Urinary bladder (tissue), 3 donors: ENCODE measurements at regions not wholly inside any gene's neighbourhood (a gene's known extent, or its start where the extent isn't known, plus 50 kb on each side); places are given as distances from the start of the nearest gene placed in this dataset.
"Not testable (repeated sequence)": the region's sequence is repeated elsewhere in the genome, so short reads cannot be mapped to it uniquely, and the experiment has no call there.

Experiments used
- DNase-seq: peaks from one replicate; pipeline ENCODE4 v3.0.0-alpha.2; 2015; ENCODE audit errors: extremely low spot score
- H3K27ac ChIP-seq: one replicate; pipeline ENCODE4 v1.5.1; 2013; ENCODE audit warnings: low read depth, mild to moderate bottlenecking, moderate library complexity
- H3K36me3 ChIP-seq: one replicate; pipeline ENCODE4 v1.6.1; 2013; ENCODE audit warnings: mild to moderate bottlenecking, moderate library complexity; ENCODE audit not compliant: insufficient read depth
- H3K4me1 ChIP-seq: one replicate; pipeline ENCODE4 v1.6.1; 2013; ENCODE audit warnings: mild to moderate bottlenecking, moderate library complexity; ENCODE audit not compliant: insufficient read depth
- H3K4me3 ChIP-seq: one replicate; pipeline ENCODE4 v1.5.1; 2013; ENCODE audit warnings: low read depth, low read length
- WGBS: extraction: QIAGEN DNeasy Blood & Tissue Kit; methylation state at CpG from one replicate; pipeline ENCODE4 v1.1.7; 2013; 5-methylcytosine and 5-hydroxymethylcytosine counted together
- donor health status: healthy with polysubstance abuse.
- donor health status: healthy.

- WGBS, result 57% methylated on average over 4 of the region's 4 CpGs
- DNase-seq, result no peak
- Histone ChIP-seq H3K27ac (no peak overlapping the region), H3K4me1 (no peaks in the 10 kb centered on the region), H3K36me3 (no peaks in the 10 kb centered on the region), H3K4me3 (no peak overlapping the region)
Observed at GRCh38 chr10:30172091-30172490, 112.7 kb upstream of the JCAD start.

- DNase-seq, result no peak
- 52% methylated on average over 4 of the region's 4 CpGs for WGBS
- no peak overlapping the region for H3K4me3 ChIP-seq
- H3K27ac ChIP-seq, result no peak overlapping the region
- no peaks in the 10 kb centered on the region for H3K36me3 ChIP-seq
- H3K4me1 ChIP-seq, result no peaks in the 10 kb centered on the region
Observed at GRCh38 chr10:30171601-30172000, 112.2 kb upstream of the JCAD start.

DNA sequence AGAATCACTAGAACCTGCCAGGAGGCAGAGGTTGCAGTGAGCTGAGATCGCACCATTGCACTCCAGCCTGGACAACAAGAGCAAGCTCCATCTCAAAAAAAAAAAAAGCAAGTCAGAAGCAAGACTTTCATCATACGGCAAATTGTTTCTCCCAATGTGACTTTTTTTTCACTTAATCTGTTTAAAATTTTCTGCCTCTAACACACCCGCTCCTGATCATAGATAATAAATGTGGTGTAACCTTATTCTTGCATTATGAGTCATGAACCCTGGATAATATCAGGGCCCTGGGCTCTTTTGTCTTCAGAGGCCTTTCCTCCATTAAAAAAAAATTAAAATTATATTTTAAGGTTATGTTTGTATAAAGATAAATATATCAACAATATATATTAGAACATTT is 111.4 kb upstream of the JCAD start:
- no peak for DNase-seq
- WGBS, result 68% methylated on average over 3 of the region's 3 CpGs
- Histone ChIP-seq H3K4me1 (no peaks in the 10 kb centered on the region), H3K27ac (no peak overlapping the region), H3K4me3 (no peak overlapping the region), H3K36me3 (no peaks in the 10 kb centered on the region)

DNA sequence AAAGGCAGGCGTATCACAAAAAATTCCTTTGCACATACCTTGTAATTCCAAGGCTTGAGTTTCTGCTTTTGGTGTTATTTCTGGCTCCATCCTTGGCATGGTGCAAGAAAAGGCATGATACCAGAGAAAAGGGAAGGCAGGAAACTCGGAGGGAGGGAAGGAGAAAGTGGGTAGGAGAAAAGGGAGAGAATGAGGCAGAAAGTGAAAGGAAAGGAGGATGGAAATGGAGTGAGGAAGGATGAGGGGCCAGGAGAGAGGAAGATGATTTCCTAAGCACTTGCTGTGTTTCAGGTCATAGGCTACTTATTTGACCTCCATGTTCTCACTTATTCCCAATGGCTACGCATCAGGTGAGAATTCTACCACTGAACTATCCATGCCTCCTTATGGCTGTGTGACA is 110.8 kb upstream of the JCAD start:
- DNase-seq, result no peak
- H3K36me3 ChIP-seq, result no peaks in the 10 kb centered on the region
- WGBS, result 88% methylated on average over 3 of the region's 3 CpGs
- H3K4me3 ChIP-seq, result no peak overlapping the region
- H3K4me1 ChIP-seq, result no peaks in the 10 kb centered on the region
- H3K27ac ChIP-seq, result no peak overlapping the region

DNA sequence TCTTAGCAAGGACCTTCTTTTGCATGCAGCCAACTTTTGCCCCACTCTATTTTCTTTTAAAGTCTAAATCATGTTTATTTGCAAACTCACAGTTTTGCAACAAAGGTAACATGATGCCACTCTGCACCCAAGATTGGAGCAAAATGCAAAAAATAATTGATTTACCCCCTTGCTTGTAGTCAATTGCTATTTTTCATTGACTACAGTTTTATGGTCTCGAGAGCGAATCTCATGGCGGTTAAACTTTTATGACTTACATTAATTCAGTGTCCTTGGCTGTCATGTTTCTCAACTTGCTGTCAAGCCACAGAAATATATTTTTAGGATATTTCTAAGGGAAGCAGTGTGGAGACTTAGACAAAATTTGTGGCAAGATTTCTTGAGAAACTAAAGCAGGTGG is 110.0 kb upstream of the JCAD start:
- WGBS, result 83% methylated on average over 3 of the region's 3 CpGs
- DNase-seq, result no peak

DNA sequence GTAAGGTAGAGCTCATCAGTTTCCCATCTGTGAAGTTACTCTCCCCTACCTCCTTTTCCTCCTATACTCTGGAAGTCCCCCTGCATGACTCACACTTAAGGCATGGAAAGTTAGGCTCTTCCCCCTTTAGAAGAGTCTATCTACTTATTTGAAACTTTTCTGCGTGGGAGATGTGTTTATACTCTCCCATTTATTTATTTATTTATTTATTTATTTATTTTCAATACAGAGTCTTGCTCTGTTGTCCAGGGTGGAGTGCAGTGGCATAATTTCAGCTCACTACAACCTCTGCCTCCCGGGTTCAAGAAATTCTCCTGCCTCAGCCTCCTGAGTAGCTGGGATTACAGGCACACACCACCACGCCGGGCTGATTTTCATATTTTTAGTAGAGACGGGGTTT is 107.5 kb upstream of the JCAD start:
- DNase-seq, result no peak
- 95% methylated on average over 5 of the region's 5 CpGs for WGBS

More for the DNA sequence above, 110.0 kb upstream of the JCAD start:
- H3K36me3 ChIP-seq, result no peaks in the 10 kb centered on the region
- no peaks in the 10 kb centered on the region for H3K4me1 ChIP-seq
- no peak overlapping the region for H3K27ac ChIP-seq
- H3K4me3 ChIP-seq, result no peak overlapping the region

GRCh38 chr10:30163410-30163809 is 104.0 kb upstream of the JCAD start:
- 66% methylated on average over 10 of the region's 10 CpGs for WGBS
- H3K4me3 ChIP-seq, H3K36me3 ChIP-seq, H3K4me1 ChIP-seq, DNase-seq, H3K27ac ChIP-seq: not testable (repeated sequence)

More for the DNA sequence above, 107.5 kb upstream of the JCAD start:
- Histone ChIP-seq H3K4me1 (no peaks in the 10 kb centered on the region), H3K36me3 (no peaks in the 10 kb centered on the region), H3K27ac (no peak overlapping the region), H3K4me3 (no peak overlapping the region)

DNA sequence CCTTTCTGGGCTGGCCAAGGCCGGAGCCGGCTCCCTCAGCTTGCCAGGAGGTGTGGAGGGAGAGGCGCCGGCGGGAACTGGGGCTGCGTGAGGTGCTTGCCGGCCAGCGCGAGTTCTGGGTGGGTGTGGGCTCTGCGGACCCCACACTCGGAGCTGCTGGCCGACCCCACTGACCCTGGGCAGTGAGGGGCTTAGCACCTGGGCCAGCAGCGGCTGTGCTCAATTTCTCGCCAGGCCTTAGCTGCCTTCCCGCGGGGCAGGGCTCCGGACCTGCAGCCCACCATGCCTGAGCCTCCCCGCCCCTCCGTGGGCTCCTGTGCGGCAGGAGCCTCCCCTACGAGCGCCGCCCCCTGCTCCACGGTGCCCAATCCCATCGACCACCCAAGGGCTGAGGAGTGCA is 103.4 kb upstream of the JCAD start:
- H3K27ac ChIP-seq, DNase-seq: not testable (repeated sequence)
- WGBS, result 97% methylated on average over 25 of the region's 25 CpGs

DNA sequence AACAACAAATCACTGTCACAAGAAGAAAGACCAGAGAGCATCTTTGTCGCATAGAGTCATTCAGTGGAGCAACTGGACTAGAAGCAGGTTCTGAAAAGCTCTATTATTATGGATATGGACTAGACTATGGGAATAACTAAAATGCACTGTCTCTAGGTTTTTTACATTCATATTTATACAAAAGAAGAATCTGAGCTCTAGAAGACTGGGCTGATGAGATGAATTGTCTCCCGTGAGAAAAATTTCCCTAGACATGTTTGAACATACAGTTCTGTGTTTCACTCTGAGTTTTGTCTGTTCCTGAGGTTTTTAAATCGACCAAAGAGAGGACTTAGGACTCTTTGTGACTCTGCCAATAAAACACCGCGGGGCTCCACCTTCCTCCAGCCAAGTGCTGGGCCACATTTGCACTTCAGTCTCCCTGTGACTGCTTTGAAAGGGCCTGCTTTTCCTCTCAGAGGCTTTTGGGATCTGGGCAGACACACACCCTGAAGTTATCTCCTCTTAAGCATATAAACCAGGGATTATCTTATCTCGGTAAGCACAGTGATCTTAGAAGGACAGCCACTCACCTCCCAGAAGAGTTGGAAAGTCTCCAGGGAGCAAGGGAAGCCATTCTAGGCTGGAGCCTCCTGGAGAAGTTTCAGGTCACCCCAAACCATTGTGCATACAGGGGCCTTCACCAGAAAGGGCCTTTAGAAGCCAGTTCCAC is 101.0 kb upstream of the JCAD start:
- no peaks in the 10 kb centered on the region for H3K36me3 ChIP-seq
- no peak for DNase-seq
- no peak overlapping the region for H3K27ac ChIP-seq
- WGBS, result 27% methylated on average over 6 of the region's 6 CpGs
- H3K4me1 ChIP-seq, result no peaks in the 10 kb centered on the region
- H3K4me3 ChIP-seq, result no peak overlapping the region

More for the DNA sequence above, 103.4 kb upstream of the JCAD start:
- H3K4me1 ChIP-seq, H3K4me3 ChIP-seq, H3K36me3 ChIP-seq: not testable (repeated sequence)

DNA sequence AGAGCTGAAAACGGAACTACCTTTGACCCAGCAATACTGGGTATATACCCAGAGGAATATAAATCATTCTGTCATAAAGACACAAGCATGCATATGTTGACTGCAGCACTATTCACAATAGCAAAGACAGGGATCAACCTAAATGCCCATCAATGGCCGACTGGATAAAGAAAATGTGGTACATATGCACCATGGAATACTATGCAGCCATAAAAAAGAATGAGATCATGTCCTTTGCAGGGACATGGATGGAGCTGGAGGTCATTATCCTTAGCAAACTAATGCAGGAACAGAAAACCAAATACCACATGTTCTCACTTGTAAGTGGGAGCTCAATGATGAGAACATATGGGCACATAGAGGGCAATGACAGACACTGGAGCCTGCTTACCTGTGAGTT is 100.2 kb upstream of the JCAD start:
- WGBS, result 96% methylated on average over 2 of the region's 2 CpGs
- DNase-seq, H3K36me3 ChIP-seq, H3K4me1 ChIP-seq, H3K27ac ChIP-seq, H3K4me3 ChIP-seq: not testable (repeated sequence)

- Histone ChIP-seq H3K4me3 (no peak overlapping the region), H3K36me3 (no peaks in the 10 kb centered on the region), H3K27ac (no peak overlapping the region), H3K4me1 (no peaks in the 10 kb centered on the region)
- 71% methylated on average over 2 of the region's 2 CpGs for WGBS
- no peak for DNase-seq
Observed at GRCh38 chr10:30158325-30158960, 99.1 kb upstream of the JCAD start.

DNA sequence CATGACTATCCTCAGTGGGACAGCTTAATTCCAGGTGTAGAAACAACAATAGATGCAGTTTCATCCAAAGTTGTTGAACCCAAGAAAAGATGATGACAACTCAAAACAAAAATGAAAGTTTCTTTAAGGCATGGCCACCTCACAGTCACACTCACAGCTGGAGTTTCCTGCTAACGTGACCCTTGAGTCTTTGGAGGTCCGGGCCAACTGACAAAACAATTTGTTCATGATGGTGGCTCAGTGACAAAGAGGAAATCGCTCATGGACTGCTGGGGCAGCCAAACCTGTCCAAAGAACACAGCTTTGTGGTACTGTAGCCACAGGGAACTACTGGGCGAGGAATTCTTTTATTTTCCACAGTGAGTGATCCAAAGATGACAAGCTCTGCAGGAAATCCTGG is 96.0 kb upstream of the JCAD start:
- Histone ChIP-seq H3K4me3 (no peak overlapping the region), H3K27ac (no peak overlapping the region), H3K36me3 (no peaks in the 10 kb centered on the region), H3K4me1 (no peaks in the 10 kb centered on the region)
- WGBS, result 71% methylated on average over 4 of the region's 4 CpGs
- no peak for DNase-seq

DNA sequence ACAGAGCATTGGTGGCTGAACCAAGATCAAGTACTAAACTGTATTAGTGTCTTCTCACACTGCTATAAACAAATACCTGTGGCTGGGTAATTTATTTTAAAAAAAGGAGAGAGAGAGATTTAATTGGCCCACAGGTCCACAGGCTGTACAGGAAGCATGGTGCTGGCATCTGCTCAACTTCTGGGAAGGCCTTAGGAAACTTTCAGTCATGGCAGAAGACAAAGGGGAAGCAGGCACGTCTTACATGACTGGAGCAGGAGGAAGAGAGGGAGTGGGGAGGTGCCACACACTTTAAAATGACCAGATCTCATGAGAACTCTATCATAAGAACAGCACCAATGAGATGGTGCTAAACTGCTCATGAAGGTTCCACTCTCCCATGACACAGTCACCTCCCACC is 95.2 kb upstream of the JCAD start:
- Histone ChIP-seq H3K27ac (no peak overlapping the region), H3K36me3 (no peaks in the 10 kb centered on the region), H3K4me3 (no peak overlapping the region), H3K4me1 (no peaks in the 10 kb centered on the region)
- DNase-seq, result no peak
- 83% methylated on average over 1 of the region's 1 CpG for WGBS

GRCh38 chr10:30154126-30154525 is 94.7 kb upstream of the JCAD start:
- H3K27ac ChIP-seq, result no peak overlapping the region
- no peak for DNase-seq
- no peaks in the 10 kb centered on the region for H3K4me1 ChIP-seq
- H3K36me3 ChIP-seq, result no peaks in the 10 kb centered on the region
- 94% methylated on average over 4 of the region's 4 CpGs for WGBS
- H3K4me3 ChIP-seq, result no peak overlapping the region
